ENCODE measurements at regions not wholly inside any gene's neighbourhood (a gene's known extent, or its start where the extent isn't known, plus 50 kb on each side); places are given as distances from the start of the nearest gene placed in this dataset.
"Not testable (repeated sequence)": the region's sequence is repeated elsewhere in the genome, so short reads cannot be mapped to it uniquely, and the experiment has no call there.

DNA sequence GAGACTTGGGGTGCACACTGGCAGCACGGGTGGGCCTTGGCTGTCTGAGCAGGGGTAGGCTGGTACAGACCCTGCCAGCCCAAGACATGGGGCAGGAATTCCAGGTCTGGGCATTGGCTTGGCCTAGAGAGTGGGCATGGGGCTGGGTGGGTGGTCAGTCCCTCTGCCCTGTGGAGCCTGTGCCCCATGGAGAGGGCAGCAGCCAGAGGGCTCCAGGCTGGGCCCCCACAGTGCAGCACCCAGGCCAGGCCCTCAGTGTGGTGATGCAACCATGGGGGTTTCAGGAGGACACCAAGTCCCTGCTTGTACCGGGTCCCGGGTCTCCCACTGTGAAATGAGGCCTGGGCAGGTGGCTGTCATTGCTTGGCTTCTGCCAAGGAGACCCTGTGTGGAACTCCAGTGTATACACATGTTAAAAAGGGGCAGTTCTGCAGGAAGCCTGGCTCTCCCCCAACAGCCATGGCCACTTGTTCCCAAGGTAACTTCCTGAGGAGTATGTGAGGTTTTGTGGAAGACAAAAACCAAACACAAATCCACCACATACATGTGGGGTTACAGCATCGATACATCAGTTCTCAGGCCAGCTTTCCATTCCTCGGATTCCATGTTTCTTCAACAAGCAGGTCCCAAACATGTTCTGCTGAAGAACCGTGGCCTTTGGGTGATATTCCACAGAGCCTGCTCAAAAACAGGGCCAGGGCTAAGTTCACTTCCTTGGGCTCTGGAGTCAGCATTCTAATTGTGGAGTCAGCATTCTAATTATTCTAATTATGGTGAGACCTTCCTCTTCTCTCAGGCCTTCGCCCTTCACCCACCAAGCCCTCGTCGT lies 77.3 kb downstream of the DACT2 start:
- Mint-ChIP-seq H3K4me3 (ENCODE audit: unreplicated experiment) (no peak overlapping the region), H3K4me1 (ENCODE audit: low read depth, unreplicated experiment) (peaks cover 4% of the 10 kb centered on the region), H3K36me3 (ENCODE audit: unreplicated experiment) (peaks cover 6% of the 10 kb centered on the region), H3K27me3 (ENCODE audit: unreplicated experiment) (no peaks in the 10 kb centered on the region), H3K9me3 (ENCODE audit: unreplicated experiment) (peaks cover 8% of the 10 kb centered on the region), H3K27ac (ENCODE audit: unreplicated experiment) (no peak overlapping the region)
- no peak for TF ChIP-seq CTCF (IDR thresholded peaks at IDR 0.05; ENCODE audit: partially characterized antibody, unreplicated experiment)
- no peak for DNase-seq

- no peak overlapping the region for H3K27ac Mint-ChIP-seq (ENCODE audit: unreplicated experiment)
- no peaks in the 10 kb centered on the region for H3K27me3 Mint-ChIP-seq (ENCODE audit: unreplicated experiment)
These were observed 79.4 kb downstream of the DACT2 start for GRCh38 chr6:168240160-168240559.

GRCh38 chr6:168239044-168239773 lies 80.4 kb downstream of the DACT2 start:
- Mint-ChIP-seq H3K4me3 (ENCODE audit: unreplicated experiment) (no peak overlapping the region), H3K9me3 (ENCODE audit: unreplicated experiment) (peaks cover 8% of the 10 kb centered on the region), H3K4me1 (ENCODE audit: low read depth, unreplicated experiment) (no peaks in the 10 kb centered on the region), H3K27ac (ENCODE audit: unreplicated experiment) (no peak overlapping the region), H3K27me3 (ENCODE audit: unreplicated experiment) (no peaks in the 10 kb centered on the region), H3K36me3 (ENCODE audit: unreplicated experiment) (no peaks in the 10 kb centered on the region)
- no peak for DNase-seq
- no peak for TF ChIP-seq CTCF (IDR thresholded peaks at IDR 0.05; ENCODE audit: partially characterized antibody, unreplicated experiment)

More at GRCh38 chr6:168240160-168240559, 79.4 kb downstream of the DACT2 start:
- no peak for DNase-seq
- Mint-ChIP-seq H3K4me1 (ENCODE audit: low read depth, unreplicated experiment) (no peaks in the 10 kb centered on the region), H3K9me3 (ENCODE audit: unreplicated experiment) (peaks cover 8% of the 10 kb centered on the region), H3K36me3 (ENCODE audit: unreplicated experiment) (peaks cover 6% of the 10 kb centered on the region), H3K4me3 (ENCODE audit: unreplicated experiment) (no peak overlapping the region)
- TF ChIP-seq CTCF (IDR thresholded peaks at IDR 0.05; ENCODE audit: partially characterized antibody, unreplicated experiment): no peak

DNA sequence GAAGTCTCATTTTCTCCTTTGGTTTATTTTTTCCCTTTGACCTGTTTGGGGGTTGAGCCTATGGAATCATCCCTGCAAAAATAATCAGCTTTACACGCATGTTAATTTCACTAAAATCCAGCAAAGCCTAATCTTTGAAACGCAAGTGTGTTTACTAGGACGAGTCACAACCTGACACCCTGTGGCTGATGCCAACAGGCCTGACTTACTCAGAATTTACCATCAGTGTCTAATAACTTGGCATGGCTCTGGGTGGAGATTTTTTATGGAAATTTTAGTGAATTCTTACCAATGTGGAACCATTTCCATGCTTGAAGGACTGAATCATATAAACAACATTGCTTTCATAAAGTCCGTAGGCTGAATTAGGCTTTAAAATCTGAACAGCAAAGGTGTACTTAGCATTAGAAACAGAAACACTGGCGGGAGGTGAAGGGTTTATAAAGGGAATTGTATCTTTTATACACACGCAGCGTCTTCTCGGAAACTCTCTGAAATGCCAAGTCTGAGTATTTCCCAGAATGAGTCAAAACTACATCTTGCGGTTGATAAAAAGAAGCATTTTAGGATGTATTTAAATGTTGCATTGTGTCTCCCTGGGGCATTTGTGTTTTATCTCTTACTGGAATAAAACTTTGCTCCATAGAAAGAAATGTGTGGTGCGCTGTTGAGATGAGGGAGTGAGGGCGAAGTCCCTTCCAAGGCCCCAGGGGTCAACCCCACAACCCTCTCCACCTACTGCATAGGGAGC lies 81.2 kb downstream of the DACT2 start:
- Mint-ChIP-seq H3K9me3 (ENCODE audit: unreplicated experiment) (peaks cover 8% of the 10 kb centered on the region), H3K27ac (ENCODE audit: unreplicated experiment) (no peak overlapping the region)

DNA sequence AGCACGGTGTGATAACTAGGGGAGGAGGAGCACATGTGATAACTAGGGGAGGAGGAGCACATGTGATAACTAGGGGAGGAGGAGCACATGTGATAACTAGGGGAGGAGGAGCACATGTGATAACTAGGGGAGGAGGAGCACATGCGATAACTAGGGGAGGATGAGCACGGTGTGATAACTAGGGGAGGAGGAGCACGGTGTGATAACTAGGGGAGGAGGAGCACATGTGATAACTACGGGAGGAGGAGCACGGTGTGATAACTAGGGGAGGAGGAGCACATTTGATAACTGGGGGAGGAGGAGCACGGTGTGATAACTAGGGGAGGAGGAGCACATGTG lies 85.7 kb downstream of the DACT2 start:
- H3K9me3 Mint-ChIP-seq (ENCODE audit: unreplicated experiment): not testable (repeated sequence)

More for the DNA sequence above, 81.2 kb downstream of the DACT2 start:
- no peak for DNase-seq
- no peaks in the 10 kb centered on the region for H3K4me1 Mint-ChIP-seq (ENCODE audit: low read depth, unreplicated experiment)
- no peaks in the 10 kb centered on the region for H3K36me3 Mint-ChIP-seq (ENCODE audit: unreplicated experiment)
- no peak for TF ChIP-seq CTCF (IDR thresholded peaks at IDR 0.05; ENCODE audit: partially characterized antibody, unreplicated experiment)
- no peak overlapping the region for H3K4me3 Mint-ChIP-seq (ENCODE audit: unreplicated experiment)
- H3K27me3 Mint-ChIP-seq (ENCODE audit: unreplicated experiment): no peaks in the 10 kb centered on the region

More for the DNA sequence above, 85.7 kb downstream of the DACT2 start:
- not testable (repeated sequence) for H3K36me3 Mint-ChIP-seq (ENCODE audit: unreplicated experiment); H3K4me3 Mint-ChIP-seq (ENCODE audit: unreplicated experiment); H3K27me3 Mint-ChIP-seq (ENCODE audit: unreplicated experiment); H3K27ac Mint-ChIP-seq (ENCODE audit: unreplicated experiment); DNase-seq
- peaks cover 16% of the 10 kb centered on the region for H3K4me1 Mint-ChIP-seq (ENCODE audit: low read depth, unreplicated experiment)

Data from glutamatergic neuron (in vitro differentiated cells).